ENCODE measurements at regions not wholly inside any gene's neighbourhood (a gene's known extent, or its start where the extent isn't known, plus 50 kb on each side); places are given as distances from the start of the nearest gene placed in this dataset.
"Not testable (repeated sequence)": the region's sequence is repeated elsewhere in the genome, so short reads cannot be mapped to it uniquely, and the experiment has no call there.

DNA sequence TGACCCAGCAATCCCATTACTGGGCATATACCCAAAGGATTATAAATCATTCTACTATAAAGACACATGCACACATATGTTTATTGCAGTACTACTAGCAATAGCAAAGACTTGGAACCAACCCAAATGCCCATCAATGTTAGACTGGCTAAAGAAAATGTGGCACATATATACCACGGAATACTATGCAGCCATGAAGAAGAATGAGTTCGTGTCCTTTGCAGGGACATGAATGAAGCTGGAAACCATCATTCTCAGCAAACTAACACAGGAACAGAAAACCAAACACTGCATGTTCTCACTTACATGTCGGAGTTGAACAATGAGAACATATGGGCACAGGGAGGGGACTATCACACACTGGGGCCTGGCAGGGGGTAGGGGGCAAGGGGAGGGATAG lies 183.0 kb downstream of the HACE1 start:
- H3K27me3 ChIP-seq; intact Hi-C loops (cut with DNase I; ENCODE audit: low total_unique reads); H3K4me3 ChIP-seq; DNase-seq; H3K36me3 ChIP-seq; H3K4me1 ChIP-seq; H3K27ac ChIP-seq: not testable (repeated sequence)
- H3K9me3 ChIP-seq: peaks cover 0 to 27% (median 9%) of the 10 kb centered on the region in 4 donors
- 86 to 97% (median 94%) methylated on average over 3 of the region's 3 CpGs for WGBS, 5 donors

DNA sequence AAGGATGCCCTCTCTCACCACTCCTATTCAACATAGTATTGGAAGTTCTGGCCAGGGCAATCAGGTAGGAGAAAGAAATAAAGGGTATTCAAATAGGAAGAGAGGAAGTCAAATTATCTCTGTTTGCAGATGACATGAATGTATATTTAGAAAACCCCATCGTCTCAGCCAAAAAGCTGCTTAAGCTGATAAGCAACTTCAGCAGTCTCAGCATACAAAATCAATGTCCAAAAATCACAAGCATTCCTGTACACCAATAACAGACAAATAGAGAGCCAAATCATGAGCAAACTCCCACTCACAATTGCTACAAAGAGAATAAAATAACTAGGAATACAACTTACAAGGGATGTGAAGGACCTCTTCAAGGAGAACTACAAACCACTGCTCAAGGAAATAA lies 184.6 kb downstream of the HACE1 start:
- H3K27ac ChIP-seq; intact Hi-C loops (cut with DNase I; ENCODE audit: low total_unique reads); H3K27me3 ChIP-seq; H3K36me3 ChIP-seq; H3K4me1 ChIP-seq; H3K4me3 ChIP-seq; DNase-seq: not testable (repeated sequence)
- H3K9me3 ChIP-seq: peaks cover 0 to 39% (median 10%) of the 10 kb centered on the region in 4 donors
- WGBS, 5 donors: 60 to 87% (median 68%) methylated on average over 1 of the region's 1 CpG

DNA sequence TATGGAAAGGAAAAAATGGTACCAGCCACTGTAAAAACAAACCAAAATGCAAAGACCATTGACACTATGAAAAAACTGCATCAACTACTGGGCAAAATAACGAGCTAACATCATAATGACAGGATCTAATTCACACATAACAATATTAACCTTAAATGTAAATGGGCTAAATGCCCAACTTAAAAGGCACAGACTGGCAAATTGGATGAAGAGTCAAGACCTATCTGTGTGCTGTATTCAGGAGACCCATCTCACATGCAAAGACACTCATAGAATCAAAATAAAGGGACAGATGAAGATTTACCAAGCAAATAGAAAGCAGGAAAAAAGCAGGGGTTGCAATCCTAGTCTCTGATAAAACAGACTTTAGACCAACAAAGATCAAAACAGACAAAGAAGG lies 186.6 kb downstream of the HACE1 start:
- H3K4me3 ChIP-seq; intact Hi-C loops (cut with DNase I; ENCODE audit: low total_unique reads); H3K27me3 ChIP-seq; H3K27ac ChIP-seq; H3K36me3 ChIP-seq; H3K4me1 ChIP-seq; DNase-seq: not testable (repeated sequence)
- 13 to 42% (median 36%) methylated on average over 1 of the region's 1 CpG for WGBS, 5 donors
- peaks cover 0 to 27% (median 8%) of the 10 kb centered on the region in 4 donors for H3K9me3 ChIP-seq

DNA sequence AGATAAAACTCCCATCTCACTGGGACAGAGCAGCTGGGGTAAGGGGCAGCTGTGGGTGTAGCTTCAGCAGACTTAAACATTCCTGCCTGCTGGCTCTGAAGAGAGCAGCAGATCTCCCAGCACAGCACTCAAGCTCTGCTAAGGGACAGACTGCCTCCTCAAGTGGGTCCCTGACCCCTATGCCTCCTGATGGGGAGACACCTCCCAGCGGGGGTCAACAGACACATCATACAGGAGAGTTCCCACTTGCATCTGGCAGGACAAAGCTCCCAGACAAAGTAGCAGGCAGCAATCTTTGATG lies 188.2 kb downstream of the HACE1 start:
- H3K27ac ChIP-seq; DNase-seq; intact Hi-C loops (cut with DNase I; ENCODE audit: low total_unique reads); H3K4me3 ChIP-seq; H3K27me3 ChIP-seq; H3K4me1 ChIP-seq; H3K36me3 ChIP-seq: not testable (repeated sequence)
- 73 to 100% (median 94%) methylated on average over 1 of the region's 1 CpG for WGBS, 5 donors
- H3K9me3 ChIP-seq: peaks cover 0 to 26% (median 8%) of the 10 kb centered on the region in 4 donors

DNA sequence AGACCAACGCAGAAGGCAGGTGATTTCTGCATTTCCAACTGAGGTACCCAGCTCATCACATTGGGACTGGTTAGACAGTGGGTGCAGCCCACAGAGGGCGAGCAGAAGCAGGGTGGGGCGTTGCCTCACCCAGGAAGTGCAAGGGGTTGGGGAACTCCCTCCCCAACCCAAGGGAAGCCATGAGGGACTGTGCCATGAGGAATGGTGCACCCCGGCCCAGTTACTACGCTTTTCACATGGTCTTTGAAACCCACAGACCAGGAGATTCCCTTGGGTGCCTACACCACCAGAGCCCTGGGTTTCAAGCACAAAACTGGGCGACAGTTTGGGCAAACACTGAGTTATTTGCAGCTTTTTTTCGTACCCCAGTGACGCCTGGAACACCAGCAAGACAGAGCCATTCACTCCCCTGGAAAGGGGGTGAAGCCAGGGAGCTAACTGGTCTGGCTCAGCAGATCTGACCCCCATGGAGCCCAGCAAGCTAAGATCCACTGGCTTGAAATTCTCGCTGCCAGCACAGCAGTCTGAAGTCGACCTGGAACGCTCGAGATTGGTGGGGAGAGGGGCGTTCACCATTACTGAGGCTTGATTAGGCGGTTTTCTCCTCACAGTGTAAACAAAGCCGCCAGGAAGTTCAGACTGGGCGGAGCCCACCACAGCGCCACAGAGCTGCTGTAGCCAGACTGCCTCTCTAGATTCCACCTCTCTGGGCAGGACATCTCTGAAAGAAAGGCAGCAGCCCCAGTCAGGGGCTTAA lies 188.7 kb downstream of the HACE1 start:
- H3K27me3 ChIP-seq; H3K36me3 ChIP-seq; H3K27ac ChIP-seq; H3K4me3 ChIP-seq; H3K4me1 ChIP-seq; intact Hi-C loops (cut with DNase I; ENCODE audit: low total_unique reads); DNase-seq: not testable (repeated sequence)
- 77 to 85% (median 83%) methylated on average over 17 of the region's 17 CpGs for WGBS, 5 donors
- peaks cover 0 to 24% (median 8%) of the 10 kb centered on the region in 4 donors for H3K9me3 ChIP-seq

DNA sequence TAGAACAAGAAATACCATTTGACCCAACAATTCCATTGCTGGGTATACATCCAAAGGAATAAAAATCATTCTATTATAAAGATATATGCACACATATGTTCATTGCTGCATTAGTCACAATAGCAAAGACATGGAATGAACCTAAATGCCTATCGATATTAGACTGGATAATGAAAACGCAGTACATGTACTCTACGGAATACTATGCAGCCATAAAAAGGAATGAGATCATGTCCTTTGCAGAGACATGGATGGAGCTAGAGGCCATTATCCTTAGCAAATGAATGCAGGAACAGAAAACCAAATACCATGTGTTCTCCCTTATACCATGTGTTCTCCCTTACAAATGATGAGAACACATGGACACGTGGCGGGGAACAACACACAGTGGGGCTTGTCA lies 190.2 kb downstream of the HACE1 start:
- Histone ChIP-seq H3K27ac (no peak overlapping the region), H3K27me3 (no peaks in the 10 kb centered on the region), H3K4me3 (no peak overlapping the region), H3K4me1 (no peaks in the 10 kb centered on the region), H3K36me3 (no peaks in the 10 kb centered on the region), H3K9me3 (peaks cover 0 to 29% (median 8%) of the 10 kb centered on the region in 4 donors)
- WGBS, 5 donors: 92 to 97% (median 97%) methylated on average over 5 of the region's 5 CpGs
- DNase-seq: no peak
- intact Hi-C loops (cut with DNase I; ENCODE audit: low total_unique reads): no loop called here
- no peak for TF ChIP-seq POLR2AphosphoS5 (IDR thresholded peaks at IDR 0.05)
- TF ChIP-seq POLR2A (IDR thresholded peaks at IDR 0.05): no peak
- TF ChIP-seq EP300 (IDR thresholded peaks at IDR 0.05): no peak
- TF ChIP-seq, protein P1, sequence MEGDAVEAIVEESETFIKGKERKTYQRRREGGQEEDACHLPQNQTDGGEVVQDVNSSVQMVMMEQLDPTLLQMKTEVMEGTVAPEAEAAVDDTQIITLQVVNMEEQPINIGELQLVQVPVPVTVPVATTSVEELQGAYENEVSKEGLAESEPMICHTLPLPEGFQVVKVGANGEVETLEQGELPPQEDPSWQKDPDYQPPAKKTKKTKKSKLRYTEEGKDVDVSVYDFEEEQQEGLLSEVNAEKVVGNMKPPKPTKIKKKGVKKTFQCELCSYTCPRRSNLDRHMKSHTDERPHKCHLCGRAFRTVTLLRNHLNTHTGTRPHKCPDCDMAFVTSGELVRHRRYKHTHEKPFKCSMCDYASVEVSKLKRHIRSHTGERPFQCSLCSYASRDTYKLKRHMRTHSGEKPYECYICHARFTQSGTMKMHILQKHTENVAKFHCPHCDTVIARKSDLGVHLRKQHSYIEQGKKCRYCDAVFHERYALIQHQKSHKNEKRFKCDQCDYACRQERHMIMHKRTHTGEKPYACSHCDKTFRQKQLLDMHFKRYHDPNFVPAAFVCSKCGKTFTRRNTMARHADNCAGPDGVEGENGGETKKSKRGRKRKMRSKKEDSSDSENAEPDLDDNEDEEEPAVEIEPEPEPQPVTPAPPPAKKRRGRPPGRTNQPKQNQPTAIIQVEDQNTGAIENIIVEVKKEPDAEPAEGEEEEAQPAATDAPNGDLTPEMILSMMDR (IDR thresholded peaks at IDR 0.05): no peak

DNA sequence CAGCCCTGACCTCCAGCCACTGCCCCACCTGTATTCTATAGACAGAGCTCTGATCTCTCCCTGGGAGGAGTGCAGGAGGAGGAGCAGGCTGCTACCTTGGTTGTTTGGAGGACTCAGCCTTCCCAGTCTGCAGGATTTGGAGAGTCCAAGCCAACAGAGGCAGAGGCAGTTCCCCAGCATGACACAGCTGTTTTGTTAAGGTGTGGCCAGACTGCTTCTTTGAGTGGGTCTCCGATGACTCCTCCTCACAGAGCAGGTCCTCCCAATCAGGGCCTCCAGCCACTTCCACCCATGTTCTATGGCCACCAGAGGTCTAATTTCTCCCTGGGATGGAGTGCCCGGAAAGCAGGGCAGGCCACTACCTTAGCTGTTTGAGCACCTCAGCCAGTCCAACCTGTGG lies 203.5 kb downstream of the HACE1 start:
- Histone ChIP-seq H3K27me3 (no peaks in the 10 kb centered on the region), H3K27ac (no peak overlapping the region), H3K36me3 (no peaks in the 10 kb centered on the region), H3K4me3 (no peak overlapping the region), H3K4me1 (no peaks in the 10 kb centered on the region), H3K9me3 (no peaks in the 10 kb centered on the region)
- DNase-seq: no peak
- intact Hi-C loops (cut with DNase I; ENCODE audit: low total_unique reads): no loop called here
- no peak for TF ChIP-seq POLR2A (IDR thresholded peaks at IDR 0.05)
- no peak for TF ChIP-seq POLR2AphosphoS5 (IDR thresholded peaks at IDR 0.05)
- TF ChIP-seq, protein P1 (IDR thresholded peaks at IDR 0.05): no peak
- TF ChIP-seq EP300 (IDR thresholded peaks at IDR 0.05): no peak
- WGBS, 5 donors: 90 to 100% (median 93%) methylated on average over 2 of the region's 2 CpGs; no CpG with 5 or more reads in 1 of the 5 donors
